ENCODE measurements at regions not wholly inside any gene's neighbourhood (a gene's known extent, or its start where the extent isn't known, plus 50 kb on each side); places are given as distances from the start of the nearest gene placed in this dataset.
A peak's percentile ranks its signal among the peaks of the same experiment; 100 is the strongest.
"Not testable (repeated sequence)": the region's sequence is repeated elsewhere in the genome, so short reads cannot be mapped to it uniquely, and the experiment has no call there.

GRCh38 chr10:131833446-131834080 is 67.2 kb upstream of the PPP2R2D start:
- no peak overlapping the region for H3K4me3 ChIP-seq (ENCODE audit: low read depth, low read length)
- DNase-seq (ENCODE audit: low read depth): no peak
- TF ChIP-seq MYC (IDR thresholded peaks at IDR 0.05; ENCODE audit: low read depth, low read length): no peak
- TF ChIP-seq CTCF (IDR thresholded peaks at IDR 0.05; ENCODE audit: low read depth, low read length): no peak
- no peak for TF ChIP-seq POLR2A (IDR thresholded peaks at IDR 0.05; ENCODE audit: extremely low read depth, insufficient read length)
- TF ChIP-seq MAX (IDR thresholded peaks at IDR 0.05; ENCODE audit: low read depth, low read length): no peak

GRCh38 chr10:131834152-131834810 is 66.5 kb upstream of the PPP2R2D start:
- DNase-seq (ENCODE audit: low read depth): no peak
- no peak for TF ChIP-seq MYC (IDR thresholded peaks at IDR 0.05; ENCODE audit: low read depth, low read length)
- TF ChIP-seq MAX (IDR thresholded peaks at IDR 0.05; ENCODE audit: low read depth, low read length): no peak
- no peak for TF ChIP-seq CTCF (IDR thresholded peaks at IDR 0.05; ENCODE audit: low read depth, low read length)
- TF ChIP-seq POLR2A (IDR thresholded peaks at IDR 0.05; ENCODE audit: extremely low read depth, insufficient read length): no peak
- H3K4me3 ChIP-seq (ENCODE audit: low read depth, low read length): no peak overlapping the region

GRCh38 chr10:131838966-131839742 is 61.7 kb upstream of the PPP2R2D start:
- DNase-seq (ENCODE audit: low read depth): no peak
- no peak for TF ChIP-seq MYC (IDR thresholded peaks at IDR 0.05; ENCODE audit: low read depth, low read length)
- TF ChIP-seq POLR2A (IDR thresholded peaks at IDR 0.05; ENCODE audit: extremely low read depth, insufficient read length): no peak
- TF ChIP-seq CTCF (IDR thresholded peaks at IDR 0.05; ENCODE audit: low read depth, low read length): no peak
- TF ChIP-seq MAX (IDR thresholded peaks at IDR 0.05; ENCODE audit: low read depth, low read length): no peak
- no peak overlapping the region for H3K4me3 ChIP-seq (ENCODE audit: low read depth, low read length)

GRCh38 chr10:131839880-131840787 is 60.7 kb upstream of the PPP2R2D start:
- peak; percentile 67 for TF ChIP-seq CTCF (IDR thresholded peaks at IDR 0.05; ENCODE audit: low read depth, low read length)
- not testable (repeated sequence) for H3K4me3 ChIP-seq (ENCODE audit: low read depth, low read length)
- peak; percentile 55 for DNase-seq (ENCODE audit: low read depth)

- no peak overlapping the region for H3K4me3 ChIP-seq (ENCODE audit: low read depth, low read length)
- TF ChIP-seq MYC (IDR thresholded peaks at IDR 0.05; ENCODE audit: low read depth, low read length): no peak
- no peak for TF ChIP-seq CTCF (IDR thresholded peaks at IDR 0.05; ENCODE audit: low read depth, low read length)
- no peak for TF ChIP-seq POLR2A (IDR thresholded peaks at IDR 0.05; ENCODE audit: extremely low read depth, insufficient read length)
- DNase-seq (ENCODE audit: low read depth): no peak
Observed at GRCh38 chr10:131840788-131841118, 60.1 kb upstream of the PPP2R2D start.

Measured in NB4 (cell line).